HEK293 (cell line): ENCODE measurements at regions not wholly inside any gene's neighbourhood (a gene's known extent, or its start where the extent isn't known, plus 50 kb on each side); places are given as distances from the start of the nearest gene placed in this dataset.

Experiments
- ZFP37 ChIP-seq: fragments of 450-650 bp; formaldehyde crosslinking; IDR thresholded peaks from 2 replicates; pipeline ENCODE4 v1.5.1; 2016; ENCODE audit warnings: missing biosample characterization, missing genetic modification characterization
- ZNF501 ChIP-seq: fragments of 450-650 bp; formaldehyde crosslinking; IDR thresholded peaks from 2 replicates; pipeline ENCODE4 v1.5.1; 2016; ENCODE audit warnings: missing biosample characterization, missing genetic modification characterization
- ZNF623 ChIP-seq: fragments of 450-650 bp; formaldehyde crosslinking; IDR thresholded peaks from 2 replicates; pipeline ENCODE4 v1.5.1; 2016; ENCODE audit warnings: missing biosample characterization, missing genetic modification characterization
- ZNF624 ChIP-seq: fragments of 450-650 bp; formaldehyde crosslinking; IDR thresholded peaks from 2 replicates; pipeline ENCODE4 v1.5.1; 2017; ENCODE audit warnings: missing biosample characterization, missing genetic modification characterization
- ZNF658 ChIP-seq: fragments of 450-650 bp; formaldehyde crosslinking; IDR thresholded peaks from 2 replicates; pipeline ENCODE4; 2016; ENCODE audit warnings: missing biosample characterization, missing genetic modification characterization
- TF ChIP-seq, protein P1 (sequence below): IDR thresholded peaks from 2 replicates; pipeline ENCODE4 v1.6.1; 2011; ENCODE audit warnings: mild to moderate bottlenecking, low read depth, low read length, borderline replicate concordance
- TF ChIP-seq, protein P2 (sequence below): fragments of 450-650 bp; formaldehyde crosslinking; IDR thresholded peaks from 2 replicates; pipeline ENCODE4 v1.5.1; 2016; ENCODE audit warnings: missing biosample characterization, missing genetic modification characterization

DNA sequence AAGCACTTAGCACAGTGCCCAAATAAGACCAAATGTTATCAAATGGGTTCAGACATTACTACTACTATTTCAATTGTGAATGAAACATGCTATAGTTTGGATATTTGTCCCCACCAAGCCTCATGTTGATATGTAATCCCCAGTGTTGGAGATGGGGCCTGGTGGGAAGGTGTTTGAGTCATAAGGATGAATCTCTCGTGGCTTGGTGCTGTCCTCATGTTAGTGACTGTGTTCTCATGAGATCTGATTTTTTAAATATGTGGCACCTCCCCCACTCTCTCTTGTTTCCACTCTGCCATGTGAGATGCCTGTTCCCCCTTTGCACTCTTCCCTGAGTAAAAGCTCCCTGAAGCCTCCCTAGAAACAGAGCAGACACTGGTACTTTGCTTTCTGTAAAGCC, 148.7 kb upstream of the TGFBR2 start:
- TF ChIP-seq ZNF658 (tag by site-specific recombination) (no peak), ZFP37 (tag by site-specific recombination) (no peak), ZNF624 (no peak), ZNF623 (tag by site-specific recombination) (no peak), ZNF501 (no peak)
- TF ChIP-seq, protein P1, sequence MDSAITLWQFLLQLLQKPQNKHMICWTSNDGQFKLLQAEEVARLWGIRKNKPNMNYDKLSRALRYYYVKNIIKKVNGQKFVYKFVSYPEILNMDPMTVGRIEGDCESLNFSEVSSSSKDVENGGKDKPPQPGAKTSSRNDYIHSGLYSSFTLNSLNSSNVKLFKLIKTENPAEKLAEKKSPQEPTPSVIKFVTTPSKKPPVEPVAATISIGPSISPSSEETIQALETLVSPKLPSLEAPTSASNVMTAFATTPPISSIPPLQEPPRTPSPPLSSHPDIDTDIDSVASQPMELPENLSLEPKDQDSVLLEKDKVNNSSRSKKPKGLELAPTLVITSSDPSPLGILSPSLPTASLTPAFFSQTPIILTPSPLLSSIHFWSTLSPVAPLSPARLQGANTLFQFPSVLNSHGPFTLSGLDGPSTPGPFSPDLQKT, result no peak
- TF ChIP-seq, protein P2, sequence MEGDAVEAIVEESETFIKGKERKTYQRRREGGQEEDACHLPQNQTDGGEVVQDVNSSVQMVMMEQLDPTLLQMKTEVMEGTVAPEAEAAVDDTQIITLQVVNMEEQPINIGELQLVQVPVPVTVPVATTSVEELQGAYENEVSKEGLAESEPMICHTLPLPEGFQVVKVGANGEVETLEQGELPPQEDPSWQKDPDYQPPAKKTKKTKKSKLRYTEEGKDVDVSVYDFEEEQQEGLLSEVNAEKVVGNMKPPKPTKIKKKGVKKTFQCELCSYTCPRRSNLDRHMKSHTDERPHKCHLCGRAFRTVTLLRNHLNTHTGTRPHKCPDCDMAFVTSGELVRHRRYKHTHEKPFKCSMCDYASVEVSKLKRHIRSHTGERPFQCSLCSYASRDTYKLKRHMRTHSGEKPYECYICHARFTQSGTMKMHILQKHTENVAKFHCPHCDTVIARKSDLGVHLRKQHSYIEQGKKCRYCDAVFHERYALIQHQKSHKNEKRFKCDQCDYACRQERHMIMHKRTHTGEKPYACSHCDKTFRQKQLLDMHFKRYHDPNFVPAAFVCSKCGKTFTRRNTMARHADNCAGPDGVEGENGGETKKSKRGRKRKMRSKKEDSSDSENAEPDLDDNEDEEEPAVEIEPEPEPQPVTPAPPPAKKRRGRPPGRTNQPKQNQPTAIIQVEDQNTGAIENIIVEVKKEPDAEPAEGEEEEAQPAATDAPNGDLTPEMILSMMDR (tag by site-specific recombination), result no peak
